IMR-90 (cell line): ENCODE measurements at regions not wholly inside any gene's neighbourhood (a gene's known extent, or its start where the extent isn't known, plus 50 kb on each side); places are given as distances from the start of the nearest gene placed in this dataset.

Source experiments
- ATAC-seq: fragments of 200-7000 bp; cut with Tn5 transposase; 2 replicates; pipeline ENCODE4 v1.9.1; 2020; ENCODE audit warnings: low read depth, mild to moderate bottlenecking, moderate library complexity
- BruUV-seq: library from RNA; stranded (reverse); fragments of 400-500 nt; replicated peaks from 2 replicates; lab custom pipeline; 2021; lab: Mats Ljungman, UMichigan
- CTCF ChIA-PET: fragments of 300-600 bp; formaldehyde crosslinking; extraction: SDS; loops from one replicate; lab custom pipeline; 2021; ENCODE audit warnings: antibody characterized with exemption; lab: Yijun Ruan, JAX
- POLR2A ChIA-PET: fragments of 300-600 bp; sonication (Branson Sonifier 250); formaldehyde crosslinking; loops from one replicate; lab custom pipeline; 2022; ENCODE audit warnings: antibody characterized with exemption; ENCODE audit not compliant: unreplicated experiment; lab: Charles Lee
- DNase-seq: peaks from one replicate; pipeline ENCODE4 v3.0.0; 2013
- H2AFZ ChIP-seq: replicated peaks from 2 replicates; pipeline ENCODE3; 2013; ENCODE audit warnings: low read length, mild to moderate bottlenecking; ENCODE audit not compliant: poor library complexity
- H2AK5ac ChIP-seq: 2 replicates; pipeline ENCODE4 v1.6.1; 2013; ENCODE audit warnings: low read depth, low read length, inconsistent platforms
- H2AK9ac ChIP-seq: replicated peaks from 2 replicates; pipeline ENCODE3; 2013; ENCODE audit warnings: mild to moderate bottlenecking, low read depth, low read length, moderate library complexity; ENCODE audit not compliant: poor library complexity
- H2BK120ac ChIP-seq: 2 replicates; pipeline ENCODE4 v1.6.1; 2013; ENCODE audit warnings: low read depth, low read length, inconsistent platforms
- H2BK15ac ChIP-seq: 3 replicates; pipeline ENCODE4 v1.6.1; 2013; ENCODE audit warnings: low read depth, low read length, inconsistent platforms
- H2BK20ac ChIP-seq: 2 replicates; pipeline ENCODE4 v1.6.1; 2013; ENCODE audit warnings: low read depth, mild to moderate bottlenecking, inconsistent platforms, low read length, moderate library complexity
- H2BK5ac ChIP-seq: 2 replicates; pipeline ENCODE4 v1.6.1; 2013; ENCODE audit warnings: mild to moderate bottlenecking, low read depth, low read length, inconsistent platforms; ENCODE audit not compliant: poor library complexity, severe bottlenecking
- H3K14ac ChIP-seq: replicated peaks from 2 replicates; pipeline ENCODE4 v1.6.1; 2013; ENCODE audit warnings: low read depth, low read length, inconsistent platforms
- H3K18ac ChIP-seq: 2 replicates; pipeline ENCODE4 v1.6.1; 2013; ENCODE audit warnings: low read depth, low read length, control low read depth
- H3K23ac ChIP-seq: 2 replicates; pipeline ENCODE4 v1.6.1; 2013; ENCODE audit warnings: low read depth, low read length, inconsistent platforms
- H3K27ac ChIP-seq: 2 replicates; pipeline ENCODE4 v1.5.1; 2013; ENCODE audit warnings: mild to moderate bottlenecking, control low read depth, low read length; ENCODE audit not compliant: insufficient read depth
- H3K27me3 ChIP-seq: 2 replicates; pipeline ENCODE4 v1.6.1; 2013; ENCODE audit warnings: low read length; ENCODE audit not compliant: control insufficient read depth, insufficient read depth
- H3K36me3 ChIP-seq: 2 replicates; pipeline ENCODE4 v1.6.1; 2013; ENCODE audit warnings: low read length, mixed read lengths; ENCODE audit not compliant: control insufficient read depth, insufficient read depth
- H3K4ac ChIP-seq: 2 replicates; pipeline ENCODE4 v1.6.1; 2013; ENCODE audit warnings: low read depth, low read length, inconsistent platforms
- H3K4me1 ChIP-seq: 2 replicates; pipeline ENCODE4 v1.6.1; 2013; ENCODE audit warnings: low read length, mixed read lengths; ENCODE audit not compliant: control insufficient read depth, insufficient read depth
- H3K4me2 ChIP-seq: 2 replicates; pipeline ENCODE4 v1.6.1; 2013; ENCODE audit warnings: low read depth, mild to moderate bottlenecking, control low read depth, low read length, moderate library complexity
- H3K4me3 ChIP-seq: 2 replicates; pipeline ENCODE4 v1.5.1; 2013; ENCODE audit warnings: low read depth, mild to moderate bottlenecking, control low read depth, low read length, moderate library complexity; ENCODE audit not compliant: insufficient read depth
- H3K56ac ChIP-seq: 2 replicates; pipeline ENCODE4 v1.6.1; 2013; ENCODE audit warnings: low read length, inconsistent platforms; ENCODE audit not compliant: insufficient read depth; ENCODE audit errors: extremely low read depth
- H3K79me1 ChIP-seq, 2 experiments: 2 replicates each; pipeline ENCODE4 v1.6.1; 2013; ENCODE audit warnings: low read length in 2 of 2, inconsistent platforms in 1 of 2, low read depth in 1 of 2
- H3K9ac ChIP-seq: 2 replicates; pipeline ENCODE4 v1.6.1; 2013; ENCODE audit warnings: low read depth, low read length, control low read depth
- H3K9me1 ChIP-seq: 2 replicates; pipeline ENCODE4 v1.6.1; 2013; ENCODE audit warnings: low read length, inconsistent platforms; ENCODE audit not compliant: insufficient read depth
- H3K9me3 ChIP-seq: 2 replicates; pipeline ENCODE4 v1.6.1; 2013; ENCODE audit warnings: low read length; ENCODE audit not compliant: control insufficient read depth, insufficient read depth
- H4K20me1 ChIP-seq: 2 replicates; pipeline ENCODE4 v1.6.1; 2013; ENCODE audit warnings: low read length, inconsistent platforms; ENCODE audit not compliant: insufficient read depth
- H4K5ac ChIP-seq: 2 replicates; pipeline ENCODE4 v1.6.1; 2013; ENCODE audit warnings: mild to moderate bottlenecking, low read depth, low read length, control low read depth
- H4K8ac ChIP-seq, 2 experiments: 2 replicates each; pipeline ENCODE4 v1.6.1; 2013; ENCODE audit warnings: low read depth in 2 of 2, low read length in 2 of 2, control low read depth in 1 of 2, inconsistent platforms in 1 of 2
- H4K91ac ChIP-seq: 2 replicates; pipeline ENCODE4 v1.6.1; 2013; ENCODE audit warnings: low read depth, low read length, inconsistent platforms; ENCODE audit not compliant: insufficient read depth
- BHLHE40 ChIP-seq: fragments of 150-350 bp; IDR thresholded peaks from 2 replicates; pipeline ENCODE4 v1.6.1; 2016; ENCODE audit warnings: mild to moderate bottlenecking, low read depth, low read length
- CEBPB ChIP-seq: IDR thresholded peaks from 2 replicates; pipeline ENCODE4 v1.6.1; 2012; ENCODE audit warnings: low read depth, low read length, improper control_type of control experiment
- CHD1 ChIP-seq: IDR thresholded peaks from 2 replicates; pipeline ENCODE4 v1.6.1; 2012; ENCODE audit warnings: low read depth, low read length, improper control_type of control experiment
- CTCF ChIP-seq: conservative IDR thresholded peaks from 2 replicates; pipeline ENCODE4 v1.5.1; 2012; ENCODE audit warnings: mild to moderate bottlenecking, low read depth, low read length, improper control_type of control experiment
- FOS ChIP-seq: fragments of 150-350 bp; IDR thresholded peaks from 2 replicates; pipeline ENCODE4 v1.6.1; 2016; ENCODE audit warnings: low read depth, low read length
- MXI1 ChIP-seq: IDR thresholded peaks from 2 replicates; pipeline ENCODE4 v1.6.1; 2012; ENCODE audit warnings: low read depth, mild to moderate bottlenecking, low read length, moderate library complexity, borderline replicate concordance
- NFE2L2 ChIP-seq: fragments of 150-350 bp; IDR thresholded peaks from 2 replicates; pipeline ENCODE4 v1.6.1; 2016; ENCODE audit warnings: low read depth, mild to moderate bottlenecking, low read length
- POLR2A ChIP-seq: IDR thresholded peaks from 2 replicates; pipeline ENCODE4 v1.6.1; 2012; ENCODE audit warnings: mild to moderate bottlenecking, low read depth, low read length
- RAD21 ChIP-seq: IDR thresholded peaks from 2 replicates; pipeline ENCODE4 v1.6.1; 2012; ENCODE audit warnings: low read length, improper control_type of control experiment
- RCOR1 ChIP-seq: IDR thresholded peaks from 2 replicates; pipeline ENCODE4 v1.6.1; 2012; ENCODE audit warnings: mild to moderate bottlenecking, low read length, improper control_type of control experiment; ENCODE audit not compliant: insufficient replicate concordance
- RFX5 ChIP-seq: IDR thresholded peaks from 2 replicates; pipeline ENCODE4 v1.8.0; 2012; ENCODE audit warnings: low read depth, mild to moderate bottlenecking, low read length, moderate library complexity
- SMC3 ChIP-seq: fragments of 150-350 bp; IDR thresholded peaks from 2 replicates; pipeline ENCODE4 v1.6.1; 2016; ENCODE audit warnings: low read depth, mild to moderate bottlenecking, antibody characterized with exemption, low read length, moderate library complexity
- WGBS, 2 experiments: methylation state at CpG; one replicate each; pipeline versions ENCODE4 v1.1.5 to v1.1.7; 2013; ENCODE audit warnings: missing lambda C conversion rate in 2 of 2; ENCODE audit not compliant: insufficient read length in 1 of 2; ENCODE audit errors: extremely low coverage in 2 of 2; 5-methylcytosine and 5-hydroxymethylcytosine counted together
- dilution Hi-C: fragments of 300-500 bp; cut with HindIII; formaldehyde crosslinking; loops from one replicate; pipeline ENCODE4 v1.14.3; 2018; ENCODE audit warnings: low sequenced_read_pairs; ENCODE audit not compliant: unreplicated experiment
- in situ Hi-C: fragments of 300-500 bp; cut with MboI; formaldehyde crosslinking; loops from 3 replicates; pipeline ENCODE4 v1.14.3; 2019; ENCODE audit warnings: low sequenced_read_pairs, inconsistent platforms, mixed read lengths
- intact Hi-C: fragments of 100-400 bp; cut with micrococcal nuclease; formaldehyde crosslinking; loops from 2 replicates; pipeline ENCODE4 v1.10.0; 2022
- TF ChIP-seq, protein P1 (sequence below): fragments of 150-350 bp; IDR thresholded peaks from 2 replicates; pipeline ENCODE4 v1.6.1; 2016; ENCODE audit warnings: low read depth, mild to moderate bottlenecking, low read length, moderate library complexity, borderline replicate concordance
- TF ChIP-seq, protein P2 (sequence below): fragments of 150-350 bp; IDR thresholded peaks from 2 replicates; pipeline ENCODE4 v1.6.1; 2017; ENCODE audit warnings: mild to moderate bottlenecking, antibody characterized with exemption, low read length, low read depth

- H3K27me3 ChIP-seq, result no peaks in the 10 kb centered on the region
- no peak overlapping the region for H4K5ac ChIP-seq
- intact Hi-C loops (no loop called here), in situ Hi-C loops (no loop called here), dilution Hi-C loops (no loop called here)
- H3K4ac ChIP-seq, result peak overlapping the region; percentile 50; the same call in 1 of the 2 replicates
- peaks cover 30% of the 10 kb centered on the region for H3K9me1 ChIP-seq
- H3K56ac ChIP-seq, result no peak overlapping the region
- no peak overlapping the region for H3K4me3 ChIP-seq
- H2BK120ac ChIP-seq, result peak overlapping the region; percentile 98
- H2BK5ac ChIP-seq, result peak overlapping the region; percentile 9
- peaks cover 0 to 20% of the 10 kb centered on the region in 2 experiments; a peak in 1 of 4 replicates for H3K79me1 ChIP-seq
- POLR2A ChIA-PET, result no interaction called here
- no peak overlapping the region for H3K27ac ChIP-seq
- CTCF ChIA-PET, result no interaction called here
- peak overlapping the region; percentile 70 for H2AK5ac ChIP-seq
- ATAC-seq (no peak), DNase-seq (no peak)
- peak overlapping the region; percentile 99; the same call in 1 of the 2 replicates for H2BK20ac ChIP-seq
- peak overlapping the region; percentile 98 for H4K91ac ChIP-seq
- H2AK9ac ChIP-seq, result peak overlapping the region; percentile 39
- H4K20me1 ChIP-seq, result no peaks in the 10 kb centered on the region
- H3K4me1 ChIP-seq, result peaks cover 23% of the 10 kb centered on the region
- peak overlapping the region; percentile 56; the same call in 2 of the 3 replicates for H2BK15ac ChIP-seq
- no peaks in the 10 kb centered on the region for H3K9me3 ChIP-seq
- H3K4me2 ChIP-seq, result no peak overlapping the region
- H4K8ac ChIP-seq, result peak overlapping the region in 1 of 2 experiments; percentile 13; a peak in 1 of 4 replicates
- no peak overlapping the region for H2AFZ ChIP-seq
- BruUV-seq, result no TSS peak
- no peak overlapping the region for H3K23ac ChIP-seq
- H3K36me3 ChIP-seq, result no peaks in the 10 kb centered on the region
- WGBS, 2 experiments, result 100% methylated on average over 3 of the region's 4 CpGs; no CpG with 5 or more reads in 1 of the 2 experiments
- TF ChIP-seq FOS (no peak), POLR2A (no peak), RFX5 (no peak), CTCF (no peak), MXI1 (no peak), BHLHE40 (no peak), RCOR1 (no peak), RAD21 (no peak), SMC3 (no peak), NFE2L2 (no peak), CEBPB (no peak), CHD1 (no peak)
- TF ChIP-seq, protein P1, sequence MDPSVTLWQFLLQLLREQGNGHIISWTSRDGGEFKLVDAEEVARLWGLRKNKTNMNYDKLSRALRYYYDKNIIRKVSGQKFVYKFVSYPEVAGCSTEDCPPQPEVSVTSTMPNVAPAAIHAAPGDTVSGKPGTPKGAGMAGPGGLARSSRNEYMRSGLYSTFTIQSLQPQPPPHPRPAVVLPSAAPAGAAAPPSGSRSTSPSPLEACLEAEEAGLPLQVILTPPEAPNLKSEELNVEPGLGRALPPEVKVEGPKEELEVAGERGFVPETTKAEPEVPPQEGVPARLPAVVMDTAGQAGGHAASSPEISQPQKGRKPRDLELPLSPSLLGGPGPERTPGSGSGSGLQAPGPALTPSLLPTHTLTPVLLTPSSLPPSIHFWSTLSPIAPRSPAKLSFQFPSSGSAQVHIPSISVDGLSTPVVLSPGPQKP, result no peak
- TF ChIP-seq, protein P2, sequence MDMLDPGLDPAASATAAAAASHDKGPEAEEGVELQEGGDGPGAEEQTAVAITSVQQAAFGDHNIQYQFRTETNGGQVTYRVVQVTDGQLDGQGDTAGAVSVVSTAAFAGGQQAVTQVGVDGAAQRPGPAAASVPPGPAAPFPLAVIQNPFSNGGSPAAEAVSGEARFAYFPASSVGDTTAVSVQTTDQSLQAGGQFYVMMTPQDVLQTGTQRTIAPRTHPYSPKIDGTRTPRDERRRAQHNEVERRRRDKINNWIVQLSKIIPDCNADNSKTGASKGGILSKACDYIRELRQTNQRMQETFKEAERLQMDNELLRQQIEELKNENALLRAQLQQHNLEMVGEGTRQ, result no peak
- H3K14ac ChIP-seq, result peak overlapping the region; percentile 92; the same call in 1 of the 2 replicates
- no peak overlapping the region for H3K18ac ChIP-seq
- no peak overlapping the region for H3K9ac ChIP-seq
These were observed 224.8 kb downstream of the RPS24 start for GRCh38 chr10:78258323-78259030.
